H1 (cell line): ENCODE measurements at regions not wholly inside any gene's neighbourhood (a gene's known extent, or its start where the extent isn't known, plus 50 kb on each side); places are given as distances from the start of the nearest gene placed in this dataset.

ENCODE experiments used
- CTCF ChIA-PET: fragments of 300-600 bp; sonication (Branson Sonifier 250); formaldehyde crosslinking; loops from one replicate; lab custom pipeline; 2021; ENCODE audit not compliant: partially characterized antibody; lab: Charles Lee
- POLR2A ChIA-PET: fragments of 300-600 bp; sonication (Branson Sonifier 250); formaldehyde crosslinking; loops from one replicate; lab custom pipeline; 2021; ENCODE audit warnings: inconsistent platforms; ENCODE audit not compliant: partially characterized antibody; lab: Charles Lee
- DNase-seq, 2 experiments: peaks; one replicate each; pipeline versions ENCODE4 v3.0.0 to v3.0.0-alpha.2; 2010 to 2022; ENCODE audit warnings: low spot score in 2 of 2, low read depth in 1 of 2, mixed read lengths in 1 of 2
- FAIRE-seq: peaks from 2 replicates; lab custom pipeline; 2011; peaks lifted over from hg19 to GRCh38; lab: Jason Lieb, UNC
- H2AFZ ChIP-seq: 2 replicates; pipeline ENCODE4 v1.8.1; 2012; ENCODE audit warnings: low read length, inconsistent platforms
- H2AK5ac ChIP-seq: 2 replicates; pipeline ENCODE4 v1.6.1; 2013; ENCODE audit warnings: low read depth, low read length
- H2BK120ac ChIP-seq: replicated peaks from 2 replicates; pipeline ENCODE3; 2013; ENCODE audit warnings: low read depth, low read length, inconsistent platforms
- H2BK12ac ChIP-seq: 2 replicates; pipeline ENCODE4 v1.6.1; 2013; ENCODE audit warnings: low read depth, low read length
- H2BK15ac ChIP-seq: 2 replicates; pipeline ENCODE4 v1.6.1; 2013; ENCODE audit warnings: low read length
- H2BK20ac ChIP-seq: 2 replicates; pipeline ENCODE4 v1.6.1; 2013; ENCODE audit warnings: low read length
- H2BK5ac ChIP-seq: 2 replicates; pipeline ENCODE4 v1.6.1; 2013; ENCODE audit warnings: low read depth, low read length
- H3K14ac ChIP-seq: 2 replicates; pipeline ENCODE4 v1.6.1; 2013; ENCODE audit warnings: inconsistent platforms; ENCODE audit not compliant: insufficient read length
- H3K18ac ChIP-seq: 2 replicates; pipeline ENCODE4 v1.6.1; 2013; ENCODE audit warnings: low read length; ENCODE audit errors: extremely low read depth
- H3K23ac ChIP-seq: 2 replicates; pipeline ENCODE4 v1.6.1; 2013; ENCODE audit warnings: inconsistent platforms; ENCODE audit not compliant: insufficient read length
- H3K23me2 ChIP-seq: 2 replicates; pipeline ENCODE4 v1.6.1; 2013; ENCODE audit warnings: low read depth, low read length
- H3K27ac ChIP-seq: 2 replicates; pipeline ENCODE4 v1.6.1; 2011; ENCODE audit warnings: low read depth, low read length, inconsistent platforms
- H3K27me3 ChIP-seq, 4 experiments: replicated peaks in 1 of 4; 1 replicate in 1 of 4; 2 replicates in 3 of 4; pipeline versions ENCODE4 v1.6.1 to v1.8.1; 2011 to 2013; ENCODE audit warnings: low read length in 3 of 4, mild to moderate bottlenecking in 3 of 4, inconsistent platforms in 2 of 4, mixed read lengths in 2 of 4, moderate library complexity in 1 of 4; ENCODE audit not compliant: control insufficient read depth in 3 of 4, insufficient read depth in 3 of 4; ENCODE audit errors: extremely low read depth in 1 of 4
- H3K36me3 ChIP-seq, 4 experiments: 2 replicates each; pipeline versions ENCODE4 v1.6.1 to v1.8.1; 2011 to 2013; ENCODE audit warnings: mild to moderate bottlenecking in 4 of 4, low read length in 3 of 4, moderate library complexity in 2 of 4, control low read depth in 1 of 4, inconsistent platforms in 1 of 4; ENCODE audit not compliant: insufficient read depth in 4 of 4, control insufficient read depth in 2 of 4
- H3K4ac ChIP-seq: replicated peaks from 2 replicates; pipeline ENCODE3; 2013; ENCODE audit warnings: low read length, low read depth, mixed read lengths, inconsistent platforms; ENCODE audit not compliant: insufficient read length
- H3K4me1 ChIP-seq, 4 experiments: replicated peaks in 1 of 4; 1 replicate in 1 of 4; 2 replicates in 3 of 4; pipeline versions ENCODE4 v1.6.1 to v1.8.1; 2011 to 2013; ENCODE audit warnings: low read length in 3 of 4, inconsistent platforms in 2 of 4, mixed read lengths in 1 of 4; ENCODE audit not compliant: insufficient read depth in 4 of 4, control insufficient read depth in 3 of 4
- H3K4me2 ChIP-seq, 2 experiments: 2 replicates each; pipeline versions ENCODE4 v1.6.1 to v1.8.1; 2011 to 2013; ENCODE audit warnings: low read depth in 2 of 2, low read length in 2 of 2, control low read depth in 1 of 2, inconsistent platforms in 1 of 2, mild to moderate bottlenecking in 1 of 2; ENCODE audit not compliant: insufficient read depth in 1 of 2
- H3K4me3 ChIP-seq, 4 experiments: fragments of 200-600, 300-600 bp in 1 of 4; sonication (generic), shearing (Covaris generic), sonication (Bioruptor Twin) in 1 of 4; 2 replicates each; pipeline versions ENCODE4 v1.5.1 to v1.8.1; 2011 to 2016; ENCODE audit warnings: low read length in 4 of 4, low read depth in 3 of 4, control low read depth in 2 of 4, inconsistent platforms in 2 of 4, mild to moderate bottlenecking in 2 of 4, mixed read lengths in 1 of 4, moderate library complexity in 1 of 4; ENCODE audit not compliant: insufficient read depth in 2 of 4; ENCODE audit errors: extremely low read depth in 1 of 4
- H3K56ac ChIP-seq: replicated peaks from 2 replicates; pipeline ENCODE3; 2013; ENCODE audit warnings: low read depth, mild to moderate bottlenecking, mixed read lengths, low read length, inconsistent platforms; ENCODE audit not compliant: insufficient read length
- H3K79me1 ChIP-seq: 2 replicates; pipeline ENCODE4 v1.6.1; 2013; ENCODE audit warnings: low read depth, low read length, control low read depth
- H3K79me2 ChIP-seq, 2 experiments: 2 replicates each; pipeline versions ENCODE4 v1.6.1 to v1.8.1; 2012 to 2013; ENCODE audit warnings: low read length in 2 of 2, mild to moderate bottlenecking in 2 of 2, inconsistent platforms in 1 of 2; ENCODE audit not compliant: insufficient read depth in 2 of 2, control insufficient read depth in 1 of 2
- H3K9ac ChIP-seq, 4 experiments: replicated peaks in 1 of 4; 1 replicate in 1 of 4; 2 replicates in 3 of 4; pipeline versions ENCODE4 v1.6.1 to v1.8.1; 2011 to 2013; ENCODE audit warnings: low read depth in 3 of 4, low read length in 3 of 4, control low read depth in 2 of 4, mild to moderate bottlenecking in 2 of 4, moderate library complexity in 2 of 4, inconsistent platforms in 1 of 4; ENCODE audit errors: extremely low read depth in 1 of 4
- H3K9me3 ChIP-seq, 2 experiments: 2 replicates each; pipeline versions ENCODE4 v1.6.1 to v1.8.1; 2012 to 2013; ENCODE audit warnings: mild to moderate bottlenecking in 2 of 2, moderate library complexity in 2 of 2, control low read depth in 1 of 2, inconsistent platforms in 1 of 2, low read depth in 1 of 2, low read length in 1 of 2, mixed read lengths in 1 of 2; ENCODE audit not compliant: insufficient read depth in 2 of 2
- H4K20me1 ChIP-seq, 2 experiments: replicated peaks in 1 of 2; 2 replicates each; pipeline versions ENCODE3 to v1.8.1; 2011 to 2013; ENCODE audit warnings: inconsistent platforms in 2 of 2, low read length in 2 of 2, mild to moderate bottlenecking in 1 of 2; ENCODE audit not compliant: insufficient read depth in 2 of 2, control insufficient read depth in 1 of 2
- H4K5ac ChIP-seq: 2 replicates; pipeline ENCODE4 v1.6.1; 2013; ENCODE audit warnings: low read length, low read depth, mixed read lengths, inconsistent platforms; ENCODE audit not compliant: insufficient read length
- H4K8ac ChIP-seq: 2 replicates; pipeline ENCODE4 v1.8.0; 2013; ENCODE audit warnings: mild to moderate bottlenecking, moderate library complexity, low read length, inconsistent platforms; ENCODE audit not compliant: insufficient read depth; ENCODE audit errors: extremely low read depth
- H4K91ac ChIP-seq: replicated peaks from 2 replicates; pipeline ENCODE3; 2013; ENCODE audit warnings: low read length, mixed read lengths, inconsistent platforms; ENCODE audit not compliant: insufficient read length
- ASH2L ChIP-seq: fragments of 200-600, 300-600 bp; sonication (generic); IDR thresholded peaks from one replicate; pipeline ENCODE4 v1.7.1; 2017; ENCODE audit warnings: low read length
- BCL11A ChIP-seq, 2 experiments: IDR thresholded peaks; one replicate each; pipeline ENCODE4 v1.6.1; 2011; ENCODE audit warnings: low read depth in 2 of 2, low read length in 2 of 2, mild to moderate bottlenecking in 2 of 2
- CBX5 ChIP-seq: fragments of 300-800, 300-1000 bp; sonication (generic); IDR thresholded peaks from 2 replicates; pipeline ENCODE4 v1.7.1; 2016; ENCODE audit warnings: antibody characterized with exemption, low read length, low read depth
- GABPA ChIP-seq: IDR thresholded peaks from 2 replicates; pipeline ENCODE4 v1.6.1; 2011; ENCODE audit warnings: mild to moderate bottlenecking, low read length, moderate library complexity, borderline replicate concordance; ENCODE audit not compliant: insufficient read depth
- HDAC2 ChIP-seq, 2 experiments: fragments of 300-600 bp in 1 of 2; sonication (generic) in 1 of 2; IDR thresholded peaks; 2 replicates each; pipeline ENCODE4 v1.6.1; 2011 to 2012; ENCODE audit warnings: low read depth in 2 of 2, low read length in 2 of 2, mild to moderate bottlenecking in 2 of 2, moderate library complexity in 2 of 2, borderline replicate concordance in 1 of 2, inconsistent platforms in 1 of 2
- KDM4A ChIP-seq: IDR thresholded peaks from one replicate; pipeline ENCODE4 v1.7.1; 2012; ENCODE audit warnings: low read depth, mild to moderate bottlenecking, moderate library complexity, low read length, inconsistent platforms; ENCODE audit not compliant: severe bottlenecking
- MAX ChIP-seq: IDR thresholded peaks from 2 replicates; pipeline ENCODE4 v1.6.1; 2012; ENCODE audit warnings: inconsistent platforms
- POU5F1 ChIP-seq: IDR thresholded peaks from 2 replicates; pipeline ENCODE4 v1.6.1; 2011; ENCODE audit warnings: low read depth, mild to moderate bottlenecking, low read length, moderate library complexity
- SIX5 ChIP-seq: IDR thresholded peaks from 2 replicates; pipeline ENCODE4 v1.6.1; 2011; ENCODE audit warnings: mild to moderate bottlenecking, low read depth, low read length
- SRF ChIP-seq: IDR thresholded peaks from 2 replicates; pipeline ENCODE4 v1.6.1; 2011; ENCODE audit warnings: mild to moderate bottlenecking, low read depth, low read length, moderate library complexity
- YY1 ChIP-seq: IDR thresholded peaks from 2 replicates; pipeline ENCODE4 v1.6.1; 2011; ENCODE audit warnings: low read depth, mild to moderate bottlenecking, low read length
- WGBS, 2 experiments: shearing (Covaris generic) in 1 of 2; methylation state at CpG; one replicate each; pipeline versions ENCODE4 v1.1.6 to v1.1.7; 2013 to 2015; ENCODE audit warnings: low lambda C conversion rate in 2 of 2, mixed read lengths in 2 of 2, inconsistent platforms in 1 of 2, low coverage in 1 of 2, missing lambda C conversion rate in 1 of 2; ENCODE audit not compliant: insufficient replicate concordance in 2 of 2, insufficient coverage in 1 of 2, insufficient read length in 1 of 2; ENCODE audit errors: extremely low coverage in 1 of 2, missing lambda C conversion rate in 1 of 2; 5-methylcytosine and 5-hydroxymethylcytosine counted together

GRCh38 chr14:97021571-97022168, 224.5 kb downstream of the VRK1 start:
- CTCF ChIA-PET, result interaction anchor here (3.4 kb wide), 1 partner anchor 10 kb away, joined by 19 read pairs; no protein-coding TSS in a partner anchor
- FAIRE-seq, result peak; percentile 91
- H4K20me1 ChIP-seq, result no peaks in the 10 kb centered on the region
- TF ChIP-seq BCL11A (IDR thresholded peaks at IDR 0.05; ENCODE audit: low read depth in 2 of 2, low read length in 2 of 2), result no peak
- no peak for TF ChIP-seq HDAC2 (IDR thresholded peaks at IDR 0.05; ENCODE audit: borderline replicate concordance in 1 of 2, low read depth in 2 of 2, low read length in 2 of 2)
- TF ChIP-seq KDM4A, result no peak
- TF ChIP-seq POU5F1, result no peak
- no peak for TF ChIP-seq SRF
- peak; percentile 81 for TF ChIP-seq MAX
- TF ChIP-seq SIX5, result peak; percentile 79
- TF ChIP-seq CBX5, result no peak
- TF ChIP-seq YY1, result peak; percentile 67; the same call in 1 of the 2 replicates
- TF ChIP-seq GABPA, result no peak
- no peak for TF ChIP-seq ASH2L

More at GRCh38 chr14:97021571-97022168, 224.5 kb downstream of the VRK1 start:
- H4K5ac ChIP-seq, result no peak overlapping the region
- no peaks in the 10 kb centered on the region for H3K23me2 ChIP-seq
- H3K4ac ChIP-seq, result no peak overlapping the region
- no peak overlapping the region for H3K23ac ChIP-seq
- H3K79me1 ChIP-seq, result no peaks in the 10 kb centered on the region
- no peaks in the 10 kb centered on the region for H3K27me3 ChIP-seq
- H2BK120ac ChIP-seq, result no peak overlapping the region
- 0 out of 4 replicates have a peak overlapping the region, but pooled peaks of 1 of the 2 experiments have one; percentile 4 for H3K4me2 ChIP-seq
- H3K36me3 ChIP-seq, result no peaks in the 10 kb centered on the region
- H2BK20ac ChIP-seq, result no peak overlapping the region
- no peak overlapping the region for H3K9ac ChIP-seq
- H2BK5ac ChIP-seq, result no peak overlapping the region
- WGBS, 2 experiments, result 93% methylated on average over 3 of the region's 3 CpGs; no CpG with 5 or more reads in 1 of the 2 experiments
- H3K56ac ChIP-seq, result no peak overlapping the region
- H2BK15ac ChIP-seq, result no peak overlapping the region
- no peak overlapping the region for H2AK5ac ChIP-seq
- POLR2A ChIA-PET, result no interaction called here
- H2BK12ac ChIP-seq, result no peak overlapping the region
- peaks cover 10 to 31% (median 20%) of the 10 kb centered on the region in 4 experiments for H3K4me1 ChIP-seq
- DNase-seq, result no peak
- no peak overlapping the region for H3K4me3 ChIP-seq
- no peaks in the 10 kb centered on the region for H3K79me2 ChIP-seq
- no peak overlapping the region for H4K91ac ChIP-seq
- H3K27ac ChIP-seq, result no peak overlapping the region
- H4K8ac ChIP-seq, result no peak overlapping the region
- peak overlapping the region; percentile 95 for H2AFZ ChIP-seq
- no peaks in the 10 kb centered on the region for H3K9me3 ChIP-seq
- H3K18ac ChIP-seq, result no peak overlapping the region
- no peak overlapping the region for H3K14ac ChIP-seq
